ENCODE measurements at regions not wholly inside any gene's neighbourhood (a gene's known extent, or its start where the extent isn't known, plus 50 kb on each side); places are given as distances from the start of the nearest gene placed in this dataset.
"Not testable (repeated sequence)": the region's sequence is repeated elsewhere in the genome, so short reads cannot be mapped to it uniquely, and the experiment has no call there.

- DNase-seq: no peak
Observed at GRCh38 chr15:60138397-60138968, 134.4 kb downstream of the FOXB1 start.

GRCh38 chr15:60152386-60152785 is 148.3 kb downstream of the FOXB1 start:
- DNase-seq: no peak

GRCh38 chr15:60154764-60155325 is 150.7 kb downstream of the FOXB1 start:
- no peak for DNase-seq

GRCh38 chr15:60155661-60156060 is 151.6 kb downstream of the FOXB1 start:
- no peak for DNase-seq

GRCh38 chr15:60160909-60161308 is 156.8 kb downstream of the FOXB1 start:
- no peak for DNase-seq

DNA sequence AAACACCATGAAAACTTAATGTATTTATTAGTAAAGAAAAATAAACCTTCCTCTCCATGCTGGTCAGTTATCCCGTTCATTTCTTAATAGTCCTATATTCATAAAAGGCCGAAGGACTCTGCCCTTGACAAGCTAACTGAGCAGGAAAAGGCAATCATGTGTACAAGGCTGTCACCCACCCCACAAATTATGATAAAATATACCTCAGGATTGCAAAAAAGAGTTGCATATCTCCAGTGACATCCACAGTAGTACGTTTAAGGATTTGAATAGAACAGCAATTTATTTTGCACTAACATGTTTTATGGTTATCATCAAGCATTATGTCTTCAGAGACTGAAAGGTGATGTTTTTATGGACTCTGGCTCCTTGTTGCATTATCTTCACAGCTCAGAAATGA is 157.6 kb downstream of the FOXB1 start:
- no peak for DNase-seq

DNA sequence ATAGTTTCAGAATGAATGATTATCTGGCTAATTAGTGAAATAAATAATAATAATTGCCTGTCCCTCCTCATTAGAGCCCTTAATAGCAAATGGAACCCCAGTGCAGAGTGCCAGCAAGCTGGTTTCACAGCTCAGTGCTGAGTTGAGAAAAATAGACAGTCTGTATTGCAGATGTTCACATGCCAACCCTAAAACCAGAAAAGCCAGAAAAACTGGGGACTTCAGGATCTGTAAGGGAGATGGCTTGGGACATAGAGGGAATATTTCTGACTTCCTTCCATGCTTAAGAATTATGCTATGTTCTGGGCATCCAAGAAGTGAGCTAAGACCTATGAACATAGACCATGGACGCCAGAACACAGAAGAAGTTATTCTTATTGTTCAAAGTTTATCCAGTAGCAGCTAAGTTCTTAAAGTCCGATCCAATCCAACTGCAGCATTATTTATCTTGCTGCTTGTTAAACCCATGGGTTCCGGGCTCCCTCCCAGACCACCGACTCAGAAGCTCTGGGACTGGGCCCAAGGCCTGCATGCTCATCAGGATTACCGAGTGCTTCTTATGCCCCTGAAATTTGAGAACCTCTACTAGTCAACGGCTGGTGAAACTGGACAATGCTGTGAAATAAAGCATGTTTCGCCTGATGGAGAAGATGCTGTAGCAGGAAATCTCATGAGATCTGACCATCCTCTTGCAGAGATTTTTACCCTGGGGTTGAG is 158.3 kb downstream of the FOXB1 start:
- DNase-seq: no peak

GRCh38 chr15:60162968-60163355 is 158.9 kb downstream of the FOXB1 start:
- DNase-seq: no peak

GRCh38 chr15:60165111-60165510 is 161.0 kb downstream of the FOXB1 start:
- no peak for DNase-seq

- no peak for DNase-seq
Observed at GRCh38 chr15:60172143-60172542, 168.0 kb downstream of the FOXB1 start.

GRCh38 chr15:60179786-60180391 is 175.8 kb downstream of the FOXB1 start:
- peak; percentile 10 for DNase-seq

DNA sequence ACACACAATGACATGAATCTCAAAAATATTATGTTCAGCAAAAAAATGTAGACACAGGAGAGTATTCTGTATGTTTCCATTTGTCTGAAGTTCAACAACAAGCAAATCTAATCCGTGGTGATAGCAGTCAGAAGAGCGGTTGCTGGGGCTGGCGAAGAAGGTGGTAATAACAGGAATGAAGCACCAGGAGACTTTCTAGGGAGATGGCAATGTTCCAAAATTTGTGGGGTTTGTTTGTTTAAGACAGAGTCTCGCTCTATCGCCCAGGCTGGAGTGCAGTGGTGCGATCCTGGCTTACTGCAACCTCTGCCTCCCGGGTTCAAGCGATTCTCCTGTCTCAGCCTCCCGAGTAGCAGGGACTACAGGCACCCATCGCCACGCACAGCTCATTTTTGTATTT is 177.8 kb downstream of the FOXB1 start:
- DNase-seq: not testable (repeated sequence)

GRCh38 chr15:60183366-60183765 is 179.3 kb downstream of the FOXB1 start:
- DNase-seq: no peak

- no peak for DNase-seq
Observed at GRCh38 chr15:60184579-60184978, 180.5 kb downstream of the FOXB1 start.

DNA sequence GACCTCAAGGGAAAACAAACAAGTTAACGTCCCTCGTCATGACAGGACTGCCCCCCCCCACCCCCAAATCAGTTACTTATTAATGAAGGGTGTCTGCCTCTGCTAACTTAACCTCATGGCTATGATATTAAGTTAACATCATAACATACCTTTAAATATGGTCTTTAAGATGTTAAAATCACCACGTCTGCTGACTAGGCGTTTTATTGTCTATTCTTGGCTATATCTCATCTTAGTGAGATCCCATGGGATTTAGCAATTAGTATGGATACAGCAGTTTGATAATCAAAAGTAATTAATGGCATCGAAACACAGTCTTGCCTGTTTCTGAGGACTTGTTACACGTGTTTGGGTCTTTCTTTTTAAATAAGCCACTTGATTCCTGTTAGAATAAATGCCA is 186.9 kb downstream of the FOXB1 start:
- DNase-seq: no peak

DNA sequence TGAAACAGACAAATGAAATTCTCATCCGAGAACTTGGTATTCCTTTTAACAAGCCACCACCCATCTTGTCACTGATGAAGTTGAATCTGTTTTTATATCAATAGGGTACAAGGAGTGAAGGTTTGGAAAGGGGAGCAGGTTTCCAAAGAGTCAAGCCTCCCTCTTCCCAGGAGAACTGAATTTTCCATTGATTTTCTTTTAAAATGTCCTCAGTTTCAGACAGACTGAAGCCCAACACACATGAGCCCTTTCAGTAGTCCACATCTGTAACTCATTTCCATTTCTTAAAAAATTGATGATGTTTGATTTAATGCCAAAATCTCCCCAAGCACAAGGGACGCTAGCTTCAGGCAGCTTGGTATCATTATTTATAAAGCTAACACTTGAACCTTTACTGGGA is 187.7 kb downstream of the FOXB1 start:
- no peak for DNase-seq

- DNase-seq: no peak
Observed at GRCh38 chr15:60195611-60196010, 191.5 kb downstream of the FOXB1 start.

GRCh38 chr15:60204131-60204885 is 193.5 kb downstream of the ANXA2 start:
- no peak for DNase-seq

DNA sequence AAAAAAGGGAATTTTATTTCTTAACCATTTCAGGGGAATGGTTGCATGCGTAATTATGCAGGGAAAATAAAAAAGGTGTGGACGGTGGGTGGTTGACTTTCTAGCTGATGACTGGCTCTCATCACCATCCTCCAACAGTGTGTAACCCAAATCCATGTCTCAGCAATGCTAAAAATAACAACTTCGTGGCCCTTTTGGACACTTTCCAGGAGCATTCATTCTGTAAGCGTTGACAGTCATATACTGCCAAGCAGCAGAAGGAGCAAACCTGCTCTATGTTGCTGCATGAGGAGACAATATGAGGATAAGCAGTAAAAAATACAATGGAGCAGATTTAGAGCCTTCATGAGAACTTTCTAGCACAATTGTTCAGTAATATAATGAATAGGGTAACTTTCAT is 189.1 kb downstream of the ANXA2 start:
- no peak for DNase-seq

- no peak for DNase-seq
Observed at GRCh38 chr15:60212536-60212935, 185.2 kb downstream of the ANXA2 start.

DNA sequence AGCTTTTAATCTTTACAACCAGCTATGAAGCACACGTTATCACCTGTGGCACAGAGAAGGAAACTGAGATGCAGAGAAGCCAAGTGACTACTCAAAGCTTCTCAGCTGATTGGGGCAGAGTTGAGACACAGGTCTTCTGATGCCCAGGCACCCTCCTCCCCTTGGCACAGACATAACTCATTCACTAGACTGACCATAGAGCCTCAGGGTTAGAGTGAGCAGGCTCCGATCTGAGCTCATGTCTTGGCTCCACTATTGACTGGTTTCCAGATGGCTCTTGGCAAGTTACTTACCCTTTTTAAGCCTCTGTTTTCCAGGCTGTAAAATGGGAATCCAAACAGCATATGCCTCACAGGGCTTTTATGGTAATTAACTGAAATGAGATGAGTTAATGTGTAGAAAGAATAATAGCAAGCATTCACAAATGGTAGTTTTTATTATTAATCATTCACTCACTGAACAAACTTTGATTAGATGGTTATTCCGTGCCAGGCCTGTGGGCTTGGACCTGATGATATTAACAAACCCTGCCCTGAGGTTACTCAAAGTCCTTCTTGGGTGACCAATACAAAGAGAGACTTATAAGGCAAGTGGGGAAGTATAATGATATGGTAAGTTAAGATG is 184.3 kb downstream of the ANXA2 start:
- no peak for DNase-seq

- no peak for DNase-seq
Observed at GRCh38 chr15:60214201-60214600, 183.6 kb downstream of the ANXA2 start.
